SKM-1 treated with dmso at 0.1 percent for 144 hours (cell line): ENCODE measurements at regions not wholly inside any gene's neighbourhood (a gene's known extent, or its start where the extent isn't known, plus 50 kb on each side); places are given as distances from the start of the nearest gene placed in this dataset.

Experiments
- DNase-seq: peaks from one replicate; lab custom pipeline; 2025; ENCODE audit not compliant: unreplicated experiment; lab: John Stamatoyannopoulos, UW

- no peak for DNase-seq
Measured at GRCh38 chr5:179497636-179498340, 52.6 kb upstream of the RUFY1 start.

DNA sequence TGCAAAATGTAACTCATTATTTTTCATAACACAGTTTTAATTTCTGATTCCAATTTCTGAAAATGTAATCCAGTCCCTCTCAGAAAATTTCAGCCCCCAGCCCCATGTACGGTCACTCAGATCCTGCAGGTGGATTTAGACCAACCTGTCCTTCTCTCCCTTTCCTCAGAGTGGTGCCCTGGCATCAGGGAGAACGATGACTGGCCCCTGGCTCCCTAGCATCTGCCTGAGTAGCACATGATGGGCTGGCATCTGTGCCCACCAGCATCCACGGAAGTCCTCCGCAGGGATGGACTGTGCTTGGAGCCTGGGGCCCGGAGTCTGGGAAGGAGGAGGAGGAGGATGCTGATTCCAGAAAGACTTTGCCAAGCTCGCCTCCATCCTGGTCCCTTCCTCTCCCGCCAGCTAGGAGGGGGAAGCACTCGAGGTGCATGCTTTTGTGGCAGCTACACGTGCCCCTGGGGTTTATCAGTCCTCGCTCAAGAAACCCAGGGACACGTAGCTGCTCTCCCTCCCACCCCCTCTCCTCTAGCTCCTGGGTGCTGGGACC lies 54.4 kb upstream of the RUFY1 start:
- DNase-seq = no peak

- DNase-seq = no peak
Measured at GRCh38 chr5:179494774-179495526, 55.4 kb upstream of the RUFY1 start.

GRCh38 chr5:179488975-179489374 lies 61.4 kb upstream of the RUFY1 start:
- DNase-seq = no peak

DNA sequence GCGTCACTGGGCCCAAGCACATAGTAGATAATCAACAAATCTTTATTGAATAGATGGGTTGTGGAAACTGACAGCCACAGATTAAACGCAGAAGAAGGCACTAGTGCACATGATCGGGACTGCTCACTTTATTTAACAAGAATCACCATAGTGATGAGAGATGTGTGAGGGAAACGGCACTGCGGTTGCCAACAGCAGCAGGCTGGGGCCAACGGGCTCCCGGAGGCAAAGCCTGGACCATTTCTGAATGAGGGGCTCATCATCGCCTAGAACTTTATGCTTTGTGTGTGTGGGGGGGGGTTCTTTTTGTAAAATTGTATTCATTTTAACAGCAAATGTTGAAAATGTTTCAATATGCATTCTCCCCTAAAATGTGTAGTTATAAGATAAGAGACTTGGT lies 61.9 kb upstream of the RUFY1 start:
- DNase-seq = no peak

DNA sequence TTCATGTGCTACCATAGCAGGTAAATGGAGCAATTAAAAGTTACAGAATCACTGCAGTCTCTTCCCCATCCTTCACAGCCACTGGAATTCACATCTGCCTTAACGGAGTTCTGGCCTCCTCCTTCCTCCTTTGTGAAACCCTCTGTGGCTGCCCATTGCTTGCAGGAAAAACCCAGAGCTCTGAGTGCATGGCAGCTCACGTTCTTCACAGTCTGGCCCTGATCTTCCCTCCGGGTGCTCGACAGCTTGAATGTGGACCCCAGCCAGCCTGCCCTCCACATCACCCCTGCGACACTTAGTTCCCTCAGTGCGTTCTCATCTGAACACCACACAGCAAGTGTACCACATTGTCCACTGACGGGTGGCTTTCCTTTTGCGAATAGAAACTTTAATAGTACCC lies 63.2 kb upstream of the RUFY1 start:
- no peak for DNase-seq

GRCh38 chr5:179486596-179487051 lies 63.7 kb upstream of the RUFY1 start:
- no peak for DNase-seq

- no peak for DNase-seq
Measured at GRCh38 chr5:179485845-179486575, 64.3 kb upstream of the RUFY1 start.

- DNase-seq = no peak
Measured at GRCh38 chr5:179484761-179485160, 65.6 kb upstream of the RUFY1 start.

GRCh38 chr5:179484201-179484600 lies 66.2 kb upstream of the RUFY1 start:
- DNase-seq = no peak

GRCh38 chr5:179478624-179479023 lies 71.7 kb upstream of the RUFY1 start:
- no peak for DNase-seq

- no peak for DNase-seq
Measured at GRCh38 chr5:179475208-179475751, 75.1 kb upstream of the RUFY1 start.

- no peak for DNase-seq
Measured at GRCh38 chr5:179472641-179473040, 77.7 kb upstream of the RUFY1 start.

DNA sequence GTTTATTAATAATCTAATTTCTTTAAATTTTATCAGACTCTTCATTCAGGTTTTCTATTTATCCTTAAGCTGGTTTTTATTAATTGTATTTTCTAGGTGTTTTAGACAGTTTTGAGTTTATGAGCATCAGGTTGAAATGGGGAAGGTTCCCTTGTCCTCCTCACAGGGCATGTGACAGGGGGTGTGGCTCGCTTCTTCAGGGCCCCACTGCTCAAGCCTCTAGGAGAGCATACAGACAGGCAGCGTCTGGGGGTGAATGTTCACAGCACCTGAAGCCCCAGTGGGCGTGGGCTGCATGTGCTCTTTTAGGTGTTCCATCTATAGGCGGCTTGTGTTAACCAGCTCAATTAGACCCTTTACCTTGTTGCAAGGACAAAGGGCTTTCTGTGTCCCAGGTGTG lies 78.2 kb upstream of the RUFY1 start:
- no peak for DNase-seq

- DNase-seq = no peak
Measured at GRCh38 chr5:179470201-179470600, 80.2 kb upstream of the RUFY1 start.

GRCh38 chr5:179468696-179469095 lies 81.7 kb upstream of the RUFY1 start:
- no peak for DNase-seq

DNA sequence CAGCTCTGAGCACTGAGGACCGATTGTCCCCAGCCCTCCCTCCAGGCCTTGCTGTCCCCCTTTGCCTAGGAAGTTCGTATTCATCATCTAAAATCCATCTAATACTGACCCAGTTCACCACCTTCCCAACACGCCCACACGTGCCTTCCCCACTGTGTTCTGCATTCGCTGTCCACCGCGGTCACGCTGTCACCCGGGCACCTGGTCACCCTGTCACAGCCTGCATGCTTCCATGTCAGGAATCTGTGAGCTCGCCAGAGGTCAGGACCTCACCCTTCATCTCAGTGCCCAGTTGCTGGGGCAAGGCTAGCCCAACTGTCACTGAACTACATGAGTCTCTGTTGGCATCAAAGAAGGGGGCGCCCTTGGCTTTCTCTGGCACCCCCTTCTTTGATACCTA lies 82.9 kb upstream of the RUFY1 start:
- no peak for DNase-seq

- no peak for DNase-seq
Measured at GRCh38 chr5:179464631-179465030, 85.7 kb upstream of the RUFY1 start.

DNA sequence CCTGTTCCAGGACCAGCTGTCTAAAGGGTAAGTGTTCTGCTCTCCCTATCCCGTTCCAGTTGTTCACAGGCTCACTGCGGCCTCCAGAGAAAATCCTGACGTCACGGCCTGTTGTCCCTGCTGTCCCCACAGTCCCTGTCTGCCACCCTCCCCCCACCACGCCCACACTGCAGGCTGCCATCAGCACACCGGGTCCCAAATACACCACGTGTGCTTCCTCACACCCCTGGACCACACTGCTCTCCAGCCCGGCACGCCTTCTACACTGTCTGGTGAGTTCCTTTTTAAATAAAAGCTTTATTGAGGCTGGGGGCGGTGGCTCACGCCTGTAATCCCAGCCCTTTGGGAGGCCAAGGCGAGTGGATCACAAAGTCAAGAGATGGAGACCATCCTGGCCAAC lies 88.3 kb upstream of the RUFY1 start:
- no peak for DNase-seq

DNA sequence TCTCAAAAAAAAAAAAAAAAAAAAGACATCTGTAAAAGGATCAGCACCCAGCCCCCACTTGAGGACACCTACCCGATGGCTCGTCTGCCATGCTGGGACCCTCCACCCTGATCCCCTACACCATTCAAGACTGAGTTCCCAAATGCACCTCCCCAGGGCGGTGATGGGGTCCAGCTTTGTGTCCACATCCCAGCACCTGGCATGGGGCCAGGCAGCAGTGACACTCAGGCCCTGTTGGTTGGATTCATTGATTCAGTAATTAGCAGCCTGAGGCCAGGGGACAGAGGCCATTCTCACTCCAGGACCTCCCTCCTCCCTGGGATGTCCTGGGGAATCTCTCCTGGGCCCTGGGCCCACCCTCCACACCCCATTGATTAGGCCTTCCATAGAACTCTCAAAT lies 88.8 kb upstream of the RUFY1 start:
- no peak for DNase-seq

DNA sequence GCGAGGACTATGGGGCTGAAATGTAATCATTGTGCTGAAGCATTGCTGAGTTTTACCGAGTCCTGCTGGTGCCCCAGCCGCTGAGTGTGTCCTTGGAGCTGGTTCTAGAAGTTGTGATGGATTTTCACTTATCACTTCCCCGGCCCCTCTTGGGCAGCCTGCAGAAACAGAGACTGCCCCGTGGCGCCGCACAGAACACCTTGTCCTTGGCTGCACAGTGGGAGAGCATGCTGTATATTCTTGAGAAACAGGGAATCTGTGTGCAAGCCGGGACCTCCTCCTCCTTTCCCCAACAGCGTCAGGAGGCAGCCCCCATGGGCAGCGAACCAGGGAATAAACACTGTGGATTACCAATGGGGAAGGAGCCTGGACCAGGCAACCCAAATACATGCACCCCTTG lies 90.6 kb upstream of the RUFY1 start:
- no peak for DNase-seq
